Mammary epithelial cell (primary cell): ENCODE measurements at regions not wholly inside any gene's neighbourhood (a gene's known extent, or its start where the extent isn't known, plus 50 kb on each side); places are given as distances from the start of the nearest gene placed in this dataset.

ENCODE experiments used
- EZH2 ChIP-seq: IDR thresholded peaks from 2 replicates; pipeline ENCODE4 v1.6.1; 2012; ENCODE audit warnings: low read length, inconsistent platforms, borderline replicate concordance
- TF ChIP-seq, protein P1 (sequence below), 2 donors: IDR thresholded peaks in 1 of 2; conservative IDR thresholded peaks in 1 of 2; 2 replicates each; pipeline ENCODE4 v1.5.1; 2011 to 2012; ENCODE audit warnings: inconsistent platforms in 2 of 2, low read length in 2 of 2, mild to moderate bottlenecking in 2 of 2, control low read depth in 1 of 2, low read depth in 1 of 2; ENCODE audit not compliant: insufficient read depth in 1 of 2; ENCODE audit errors: extremely low read depth in 1 of 2

DNA sequence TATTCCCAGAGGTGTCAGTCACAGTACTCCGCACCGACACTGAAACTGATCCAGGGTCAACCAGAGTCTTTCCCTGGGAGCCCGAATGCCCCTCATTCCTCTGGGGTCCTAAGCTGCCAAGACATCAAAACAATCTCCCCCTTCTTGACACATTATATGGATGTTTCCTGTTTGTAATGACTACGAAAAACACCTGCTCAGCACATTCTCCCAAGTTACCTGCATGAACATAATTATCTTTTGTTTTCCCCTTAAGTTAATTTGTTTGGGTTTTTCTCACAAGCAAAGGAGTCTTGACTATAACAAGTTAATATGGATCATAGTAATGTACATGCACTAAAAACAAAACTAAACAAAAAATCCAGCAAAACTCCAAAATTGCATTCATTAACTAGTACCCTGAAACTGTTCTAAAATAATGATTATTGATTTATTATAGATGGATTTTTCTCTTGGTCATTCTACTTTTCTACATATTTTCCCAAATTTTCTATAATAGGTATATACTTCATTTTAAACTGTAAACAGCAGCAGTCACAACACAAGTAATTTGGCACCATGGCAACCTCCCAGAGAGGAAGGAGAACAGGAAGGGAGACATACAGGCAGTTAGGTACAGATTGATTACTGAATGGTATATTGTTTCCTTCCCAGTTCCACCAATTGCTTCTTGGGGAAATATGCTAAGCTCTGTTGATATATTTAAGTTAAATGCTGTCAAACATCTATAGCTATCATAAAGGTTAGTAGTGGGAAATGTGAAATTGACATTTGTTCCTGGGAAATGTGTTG is 631.5 kb downstream of the METTL15 start:
- TF ChIP-seq, protein P1, sequence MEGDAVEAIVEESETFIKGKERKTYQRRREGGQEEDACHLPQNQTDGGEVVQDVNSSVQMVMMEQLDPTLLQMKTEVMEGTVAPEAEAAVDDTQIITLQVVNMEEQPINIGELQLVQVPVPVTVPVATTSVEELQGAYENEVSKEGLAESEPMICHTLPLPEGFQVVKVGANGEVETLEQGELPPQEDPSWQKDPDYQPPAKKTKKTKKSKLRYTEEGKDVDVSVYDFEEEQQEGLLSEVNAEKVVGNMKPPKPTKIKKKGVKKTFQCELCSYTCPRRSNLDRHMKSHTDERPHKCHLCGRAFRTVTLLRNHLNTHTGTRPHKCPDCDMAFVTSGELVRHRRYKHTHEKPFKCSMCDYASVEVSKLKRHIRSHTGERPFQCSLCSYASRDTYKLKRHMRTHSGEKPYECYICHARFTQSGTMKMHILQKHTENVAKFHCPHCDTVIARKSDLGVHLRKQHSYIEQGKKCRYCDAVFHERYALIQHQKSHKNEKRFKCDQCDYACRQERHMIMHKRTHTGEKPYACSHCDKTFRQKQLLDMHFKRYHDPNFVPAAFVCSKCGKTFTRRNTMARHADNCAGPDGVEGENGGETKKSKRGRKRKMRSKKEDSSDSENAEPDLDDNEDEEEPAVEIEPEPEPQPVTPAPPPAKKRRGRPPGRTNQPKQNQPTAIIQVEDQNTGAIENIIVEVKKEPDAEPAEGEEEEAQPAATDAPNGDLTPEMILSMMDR (conservative IDR thresholded peaks at IDR 0.05 in 1 of 2, IDR thresholded peaks at IDR 0.05 in 1 of 2; ENCODE audit: extremely low read depth in 1 of 2, insufficient read depth in 1 of 2, low read depth in 1 of 2, low read length in 2 of 2): no peak
- no peak for TF ChIP-seq EZH2
